Lower leg skin (tissue), 4 donors: ENCODE measurements at regions not wholly inside any gene's neighbourhood (a gene's known extent, or its start where the extent isn't known, plus 50 kb on each side); places are given as distances from the start of the nearest gene placed in this dataset.

Source experiments
- DNase-seq, 2 donors: peaks; one replicate each; pipeline ENCODE4 v3.0.0-alpha.2; 2019; ENCODE audit warnings: low spot score in 2 of 2
- H3K4me3 ChIP-seq: fragments of 200-600 bp; sonication (generic); 2 replicates; pipeline ENCODE4 v1.5.1; 2017; ENCODE audit warnings: mild to moderate bottlenecking, low read depth; ENCODE audit not compliant: poor library complexity, severe bottlenecking
- CTCF ChIP-seq, 3 donors: fragments of 450-650 bp; IDR thresholded peaks; one replicate each; pipeline ENCODE4 v1.5.1; 2016; ENCODE audit warnings: antibody characterized with exemption in 3 of 3, mild to moderate bottlenecking in 3 of 3, moderate library complexity in 2 of 3
- POLR2A ChIP-seq, 2 donors: fragments of 450-650 bp; IDR thresholded peaks; one replicate each; pipeline ENCODE4 v1.6.1; 2016 to 2017; ENCODE audit warnings: antibody characterized with exemption in 2 of 2, mild to moderate bottlenecking in 1 of 2, moderate library complexity in 1 of 2
- WGBS, 2 donors: methylation state at CpG; one replicate each; pipeline ENCODE4 v1.1.5; 2018; 5-methylcytosine and 5-hydroxymethylcytosine counted together
- intact Hi-C: fragments of 100-400 bp; cut with DNase I; formaldehyde crosslinking; loops from one replicate; pipeline ENCODE4 v1.15.0; 2023; ENCODE audit warnings: low total_unique reads

DNA sequence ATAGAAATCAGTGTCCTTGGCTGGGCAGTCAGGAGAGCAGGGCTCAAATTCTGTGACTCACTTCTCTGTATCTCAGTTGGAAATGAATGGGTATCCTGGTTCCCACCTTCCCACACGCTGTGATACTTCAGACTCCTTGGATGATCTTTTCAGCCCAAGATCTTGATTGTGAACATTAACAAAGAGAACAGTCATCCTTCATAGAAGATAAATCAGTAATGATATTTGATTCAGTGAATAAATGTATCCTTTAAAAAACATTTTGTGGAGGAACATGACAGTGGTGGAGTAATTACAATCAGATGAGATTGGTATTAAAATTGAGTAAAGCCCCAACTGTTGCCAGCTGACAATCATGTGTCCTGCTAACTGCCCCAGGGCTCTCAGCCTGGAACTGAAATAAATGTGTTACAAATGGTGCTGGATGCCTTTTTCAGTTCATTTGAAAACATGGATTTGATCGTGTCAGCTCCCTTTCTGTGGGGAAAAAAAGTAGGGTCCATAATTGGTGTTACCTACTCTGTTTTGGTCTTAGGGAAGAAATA lies 72.9 kb upstream of the OR5AN1 start:
- DNase-seq, result no peak
- no peak overlapping the region for H3K4me3 ChIP-seq
- TF ChIP-seq CTCF (IDR thresholded peaks at IDR 0.05) (no peak), POLR2A (IDR thresholded peaks at IDR 0.05) (no peak)
- intact Hi-C loops, result no loop called here
- WGBS, 2 donors, result 32 to 43% methylated on average over 2 of the region's 2 CpGs

GRCh38 chr11:59284773-59285129 lies 72.0 kb upstream of the MPEG1 start:
- intact Hi-C loops, result no loop called here
- no peak for DNase-seq
- TF ChIP-seq POLR2A (IDR thresholded peaks at IDR 0.05) (no peak), CTCF (IDR thresholded peaks at IDR 0.05) (no peak)
- H3K4me3 ChIP-seq, result no peak overlapping the region
- 41 to 51% methylated on average over 5 of the region's 5 CpGs for WGBS, 2 donors

DNA sequence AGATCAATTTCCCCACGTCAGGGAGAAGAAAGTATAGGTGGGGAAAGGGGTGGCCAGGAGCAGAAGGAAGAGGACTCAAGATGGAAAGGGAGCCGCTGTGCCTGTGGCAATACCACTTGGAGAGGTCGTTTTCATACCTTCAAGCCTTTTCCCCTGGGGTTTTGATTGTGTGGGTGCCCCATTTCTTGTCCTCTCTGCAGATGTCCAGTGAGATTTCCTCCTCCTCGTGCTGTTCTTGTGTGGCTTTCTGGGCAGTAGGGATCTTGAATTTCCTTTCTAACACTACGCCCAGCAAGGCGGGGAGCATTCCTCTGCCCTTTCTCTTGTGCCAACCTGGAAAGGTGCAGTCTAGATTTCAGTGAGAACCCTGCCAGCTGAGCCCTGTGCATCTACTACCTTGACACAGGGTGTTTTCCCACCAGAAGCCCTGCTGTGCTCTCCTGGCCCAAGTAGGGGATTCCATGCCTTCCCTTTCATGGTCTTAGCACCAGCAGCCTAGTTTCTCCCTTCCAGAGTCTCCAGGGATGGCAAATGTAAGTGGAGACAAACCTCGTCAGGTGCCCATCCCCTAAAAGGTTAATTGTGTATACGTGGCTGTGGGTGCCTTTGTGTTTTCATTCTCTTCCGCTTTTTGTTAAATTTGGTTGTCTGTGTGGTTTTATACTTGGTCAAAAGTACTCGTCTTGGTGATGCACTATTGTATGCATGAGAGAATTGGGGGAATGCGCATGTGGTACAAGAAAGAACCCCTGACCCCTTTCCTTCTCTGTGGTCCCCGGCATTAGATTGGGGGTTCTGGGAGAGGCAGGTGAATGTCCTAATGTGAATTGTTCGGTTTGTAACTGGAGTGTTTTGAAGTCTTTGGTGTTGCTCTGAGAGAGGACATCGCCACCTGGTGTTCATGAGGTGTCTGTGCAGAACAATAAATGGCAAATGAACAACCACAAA lies 71.4 kb upstream of the MPEG1 start:
- WGBS, 2 donors, result 49 to 52% methylated on average over 14 of the region's 14 CpGs
- TF ChIP-seq CTCF (IDR thresholded peaks at IDR 0.05), result peak in 1 of 3 donors; percentile 53
- no peak for TF ChIP-seq POLR2A (IDR thresholded peaks at IDR 0.05)
- DNase-seq, result peak in 1 of 2 donors; percentile 33
- intact Hi-C loops, result no loop called here
- no peak overlapping the region for H3K4me3 ChIP-seq

- intact Hi-C loops, result no loop called here
- TF ChIP-seq POLR2A (IDR thresholded peaks at IDR 0.05) (no peak), CTCF (IDR thresholded peaks at IDR 0.05) (no peak)
- no peak overlapping the region for H3K4me3 ChIP-seq
- DNase-seq, result no peak
- 64 to 82% methylated on average over 4 of the region's 4 CpGs for WGBS, 2 donors
Measured at GRCh38 chr11:59283311-59283710, 70.6 kb upstream of the MPEG1 start.

DNA sequence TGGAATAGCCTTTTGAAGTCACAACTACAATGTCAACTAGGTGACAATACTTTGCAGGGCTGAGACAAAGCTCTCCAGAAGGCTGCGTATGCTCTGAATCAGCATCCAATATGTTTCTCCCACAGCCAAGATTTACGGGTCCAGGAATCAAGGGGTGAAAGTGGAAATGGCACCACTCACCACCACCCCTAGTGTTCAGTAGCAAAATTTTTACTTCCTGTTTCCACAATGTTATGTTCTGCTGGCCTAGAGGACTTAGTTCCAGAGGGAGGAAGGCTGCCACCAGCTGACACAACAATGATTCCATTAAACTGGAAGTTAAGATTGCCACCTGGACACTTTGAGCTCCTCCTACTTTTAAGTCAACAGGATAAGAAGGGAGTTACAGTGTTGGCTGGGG lies 68.5 kb upstream of the MPEG1 start:
- intact Hi-C loops, result no loop called here
- H3K4me3 ChIP-seq, result no peak overlapping the region
- TF ChIP-seq CTCF (IDR thresholded peaks at IDR 0.05) (no peak), POLR2A (IDR thresholded peaks at IDR 0.05) (no peak)
- DNase-seq, result no peak
- 62 to 81% methylated on average over 2 of the region's 2 CpGs for WGBS, 2 donors
